ENCODE measurements at regions not wholly inside any gene's neighbourhood (a gene's known extent, or its start where the extent isn't known, plus 50 kb on each side); places are given as distances from the start of the nearest gene placed in this dataset.

DNA sequence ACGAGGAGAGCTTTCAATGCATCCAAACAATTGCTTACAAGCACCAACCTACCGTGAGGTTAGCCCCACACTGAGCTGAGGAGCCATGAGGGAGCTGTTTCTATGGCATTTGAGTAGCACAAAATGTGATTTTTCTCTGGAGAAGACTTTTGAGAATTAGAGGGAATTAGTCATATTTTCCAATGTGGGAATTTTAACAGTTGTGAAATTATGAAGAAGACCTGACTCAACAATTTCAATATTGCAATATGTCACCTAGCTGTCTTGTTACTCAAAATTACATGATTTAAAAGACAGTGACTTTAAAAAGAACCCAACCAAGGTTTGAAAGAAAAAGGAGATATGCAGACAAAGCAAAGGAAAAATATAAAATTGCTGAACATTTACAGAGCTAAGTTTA lies 62.6 kb upstream of the LY86 start:
- H3K9me3 ChIP-seq = peaks cover 0 to 7% of the 10 kb centered on the region in 2 donors
- H3K4me3 ChIP-seq = no peak overlapping the region
- H3K36me3 ChIP-seq = no peaks in the 10 kb centered on the region
- intact Hi-C loops (cut with DNase I; ENCODE audit: low total_unique reads) = no loop called here
- H3K4me1 ChIP-seq = no peaks in the 10 kb centered on the region
- DNase-seq (ENCODE audit: low spot score in 2 of 2) = no peak
- H3K27ac ChIP-seq = no peak overlapping the region
- TF ChIP-seq, protein P1, sequence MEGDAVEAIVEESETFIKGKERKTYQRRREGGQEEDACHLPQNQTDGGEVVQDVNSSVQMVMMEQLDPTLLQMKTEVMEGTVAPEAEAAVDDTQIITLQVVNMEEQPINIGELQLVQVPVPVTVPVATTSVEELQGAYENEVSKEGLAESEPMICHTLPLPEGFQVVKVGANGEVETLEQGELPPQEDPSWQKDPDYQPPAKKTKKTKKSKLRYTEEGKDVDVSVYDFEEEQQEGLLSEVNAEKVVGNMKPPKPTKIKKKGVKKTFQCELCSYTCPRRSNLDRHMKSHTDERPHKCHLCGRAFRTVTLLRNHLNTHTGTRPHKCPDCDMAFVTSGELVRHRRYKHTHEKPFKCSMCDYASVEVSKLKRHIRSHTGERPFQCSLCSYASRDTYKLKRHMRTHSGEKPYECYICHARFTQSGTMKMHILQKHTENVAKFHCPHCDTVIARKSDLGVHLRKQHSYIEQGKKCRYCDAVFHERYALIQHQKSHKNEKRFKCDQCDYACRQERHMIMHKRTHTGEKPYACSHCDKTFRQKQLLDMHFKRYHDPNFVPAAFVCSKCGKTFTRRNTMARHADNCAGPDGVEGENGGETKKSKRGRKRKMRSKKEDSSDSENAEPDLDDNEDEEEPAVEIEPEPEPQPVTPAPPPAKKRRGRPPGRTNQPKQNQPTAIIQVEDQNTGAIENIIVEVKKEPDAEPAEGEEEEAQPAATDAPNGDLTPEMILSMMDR (IDR thresholded peaks at IDR 0.05) = no peak
- TF ChIP-seq POLR2AphosphoS5 (IDR thresholded peaks at IDR 0.05) (no peak), POLR2A (IDR thresholded peaks at IDR 0.05) (no peak)
- no peaks in the 10 kb centered on the region for H3K27me3 ChIP-seq

DNA sequence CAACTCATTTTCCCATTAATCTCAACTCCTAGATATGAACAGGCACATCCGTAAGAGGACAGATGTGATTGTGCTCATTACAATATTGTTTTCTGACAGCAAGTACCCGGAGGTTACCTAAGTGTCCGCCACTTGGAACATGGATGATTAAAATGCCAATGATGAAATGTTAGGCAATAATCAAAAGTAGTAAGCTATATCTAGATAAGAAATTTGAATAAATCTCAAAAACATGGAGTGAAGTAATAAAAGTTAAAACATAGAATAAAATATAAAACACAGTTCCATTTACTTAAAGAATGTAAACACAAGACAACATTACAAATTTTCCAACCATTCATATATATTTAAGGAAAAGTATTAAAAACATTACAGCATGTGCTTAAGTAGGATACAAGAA lies 59.2 kb upstream of the LY86 start:
- Histone ChIP-seq H3K4me3 (no peak overlapping the region), H3K27ac (no peak overlapping the region), H3K27me3 (no peaks in the 10 kb centered on the region), H3K9me3 (peaks cover 0 to 7% of the 10 kb centered on the region in 2 donors), H3K36me3 (no peaks in the 10 kb centered on the region), H3K4me1 (no peaks in the 10 kb centered on the region)
- TF ChIP-seq POLR2A (IDR thresholded peaks at IDR 0.05) (no peak), POLR2AphosphoS5 (IDR thresholded peaks at IDR 0.05) (no peak)
- TF ChIP-seq, protein P1 (IDR thresholded peaks at IDR 0.05) = no peak
- no peak for DNase-seq (ENCODE audit: low spot score in 2 of 2)
- intact Hi-C loops (cut with DNase I; ENCODE audit: low total_unique reads) = no loop called here

DNA sequence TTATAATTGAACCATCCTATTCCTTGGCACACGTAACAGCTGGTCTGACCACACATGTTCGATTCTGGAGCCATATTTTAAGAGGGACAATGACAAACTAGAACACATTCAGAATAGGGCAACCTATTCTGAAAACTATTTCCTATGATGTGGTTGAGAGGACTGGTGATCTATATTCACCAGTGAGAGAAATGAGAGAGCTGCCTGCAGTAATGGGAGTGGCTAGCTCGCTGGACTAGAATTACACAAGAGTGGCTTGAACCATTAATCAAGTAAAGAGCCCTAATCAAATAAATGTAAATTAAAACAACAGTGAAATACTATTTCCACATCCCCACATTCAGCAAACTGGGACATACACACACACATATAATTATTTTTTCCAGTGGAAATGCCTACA lies 55.3 kb upstream of the LY86 start:
- TF ChIP-seq POLR2AphosphoS5 (IDR thresholded peaks at IDR 0.05) (no peak), POLR2A (IDR thresholded peaks at IDR 0.05) (no peak)
- TF ChIP-seq, protein P1 (IDR thresholded peaks at IDR 0.05) = no peak
- Histone ChIP-seq H3K27ac (no peak overlapping the region), H3K36me3 (no peaks in the 10 kb centered on the region), H3K27me3 (no peaks in the 10 kb centered on the region), H3K9me3 (peaks cover 0 to 7% of the 10 kb centered on the region in 2 donors), H3K4me3 (no peak overlapping the region), H3K4me1 (no peaks in the 10 kb centered on the region)
- intact Hi-C loops (cut with DNase I; ENCODE audit: low total_unique reads) = no loop called here
- DNase-seq (ENCODE audit: low spot score in 2 of 2) = no peak

- DNase-seq (ENCODE audit: low spot score in 2 of 2) = no peak
- Histone ChIP-seq H3K36me3 (no peaks in the 10 kb centered on the region), H3K4me1 (no peaks in the 10 kb centered on the region), H3K27me3 (no peaks in the 10 kb centered on the region), H3K27ac (no peak overlapping the region), H3K9me3 (peaks cover 0 to 7% of the 10 kb centered on the region in 2 donors), H3K4me3 (no peak overlapping the region)
- TF ChIP-seq POLR2A (IDR thresholded peaks at IDR 0.05) (no peak), POLR2AphosphoS5 (IDR thresholded peaks at IDR 0.05) (no peak)
- TF ChIP-seq, protein P1 (IDR thresholded peaks at IDR 0.05) = no peak
- intact Hi-C loops (cut with DNase I; ENCODE audit: low total_unique reads) = no loop called here
Observed at GRCh38 chr6:6534399-6534798, 54.1 kb upstream of the LY86 start.

GRCh38 chr6:6537488-6538260 lies 50.8 kb upstream of the LY86 start:
- TF ChIP-seq POLR2AphosphoS5 (IDR thresholded peaks at IDR 0.05) = no peak
- TF ChIP-seq, protein P1 (IDR thresholded peaks at IDR 0.05) = no peak
- TF ChIP-seq POLR2A (IDR thresholded peaks at IDR 0.05) = no peak
- intact Hi-C loops (cut with DNase I; ENCODE audit: low total_unique reads) = no loop called here
- no peaks in the 10 kb centered on the region for H3K36me3 ChIP-seq

More at GRCh38 chr6:6537488-6538260, 50.8 kb upstream of the LY86 start:
- no peak for DNase-seq (ENCODE audit: low spot score in 2 of 2)
- Histone ChIP-seq H3K27ac (no peak overlapping the region), H3K9me3 (no peaks in the 10 kb centered on the region), H3K4me1 (no peaks in the 10 kb centered on the region), H3K4me3 (no peak overlapping the region), H3K27me3 (no peaks in the 10 kb centered on the region)
